VCaP (cell line): ENCODE measurements at regions not wholly inside any gene's neighbourhood (a gene's known extent, or its start where the extent isn't known, plus 50 kb on each side); places are given as distances from the start of the nearest gene placed in this dataset.
"Not testable (repeated sequence)": the region's sequence is repeated elsewhere in the genome, so short reads cannot be mapped to it uniquely, and the experiment has no call there.

Experiments
- H3K27ac ChIP-seq: fragments of 450-650 bp; 2 replicates; pipeline ENCODE4 v1.5.1; 2017
- CTCF ChIP-seq: fragments of 450-650 bp; conservative IDR thresholded peaks from 2 replicates; pipeline ENCODE4 v1.5.1; 2017; ENCODE audit warnings: mild to moderate bottlenecking, moderate library complexity

DNA sequence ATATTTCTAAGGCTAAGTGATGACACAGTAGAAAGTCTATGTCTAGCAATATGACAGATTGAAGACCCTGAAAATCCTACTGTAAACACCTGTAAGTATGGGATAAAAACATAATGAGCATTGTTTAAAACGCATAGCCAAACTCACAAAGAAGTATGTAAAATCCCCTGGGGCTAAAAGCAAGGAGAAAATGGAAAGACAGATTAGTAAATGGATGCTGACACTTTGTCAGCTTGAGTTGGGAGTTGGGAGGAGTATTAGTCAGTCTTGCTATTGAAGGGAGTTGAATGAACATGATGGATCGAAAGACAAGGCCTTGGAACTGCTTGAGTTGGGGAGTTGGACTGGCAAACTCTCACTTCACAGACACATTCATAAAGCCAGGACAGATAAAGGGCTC lies 79.0 kb upstream of the PRKD1 start:
- TF ChIP-seq CTCF = no peak

DNA sequence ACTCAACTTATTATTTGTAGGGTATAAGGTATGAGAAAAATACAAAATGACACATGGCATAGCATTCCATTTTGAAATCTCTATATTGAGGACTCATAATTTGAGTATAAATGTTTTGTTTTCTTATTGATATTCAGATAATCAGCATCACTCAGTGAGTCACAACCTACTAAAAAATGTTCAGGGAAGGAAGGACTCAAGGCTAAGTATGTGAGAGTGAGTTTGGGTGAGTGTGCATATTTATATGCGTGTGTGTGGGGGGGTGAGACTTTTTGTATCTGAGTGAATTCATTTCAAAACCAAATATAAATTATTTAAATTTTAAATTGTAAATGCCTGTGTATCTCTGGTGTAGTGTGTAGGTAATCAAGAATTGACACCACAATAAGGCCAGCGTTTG lies 87.8 kb upstream of the PRKD1 start:
- H3K27ac ChIP-seq = no peak overlapping the region
- no peak for TF ChIP-seq CTCF

More for the DNA sequence above, 79.0 kb upstream of the PRKD1 start:
- no peak overlapping the region for H3K27ac ChIP-seq

DNA sequence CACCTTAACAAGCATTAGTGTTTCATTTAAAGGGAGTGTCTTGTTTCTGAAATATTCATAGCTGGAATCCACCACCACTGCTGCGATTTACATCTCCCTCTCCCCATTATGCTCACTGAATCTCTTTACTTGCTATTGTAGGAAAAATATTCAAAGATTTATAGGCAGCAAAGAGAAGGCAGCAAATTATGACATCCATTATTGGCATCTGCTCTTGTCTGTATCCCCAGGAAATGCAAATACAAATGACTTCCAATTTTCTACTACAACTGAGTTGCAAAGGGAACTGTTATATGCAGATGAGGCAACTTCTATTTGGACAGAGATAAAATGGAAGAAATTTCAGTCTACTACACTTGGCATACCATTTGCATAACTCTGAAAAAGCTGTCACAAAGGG lies 88.4 kb upstream of the PRKD1 start:
- no peak overlapping the region for H3K27ac ChIP-seq
- TF ChIP-seq CTCF = no peak

DNA sequence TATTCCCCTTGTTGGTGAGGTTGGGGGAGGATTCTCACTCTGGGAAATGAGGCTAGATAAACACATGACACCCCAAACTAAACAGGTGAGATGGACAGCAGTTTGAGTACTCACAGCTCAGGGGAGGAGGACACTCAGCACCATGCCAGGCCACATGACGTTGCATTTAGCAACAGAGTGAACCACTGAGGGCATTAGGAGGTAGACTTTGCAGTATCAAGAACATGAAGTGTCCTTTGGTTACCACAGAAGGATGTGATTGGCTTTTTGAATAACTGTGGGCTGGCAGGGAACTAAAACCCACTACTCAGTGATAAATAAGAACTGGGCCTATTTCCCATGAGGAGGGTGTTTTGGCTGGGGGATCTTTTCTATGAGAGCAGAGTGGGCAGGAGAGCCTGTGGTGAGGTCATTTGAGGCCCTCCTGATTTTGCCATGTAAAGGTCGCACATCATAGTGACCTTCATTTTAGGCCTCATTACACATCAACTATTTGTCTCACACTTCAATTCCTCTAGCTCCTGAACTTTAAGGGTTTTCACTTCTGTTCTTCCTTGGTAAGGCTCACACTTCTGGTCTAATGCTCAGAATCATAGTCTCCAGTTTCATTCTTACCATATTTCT lies 89.8 kb upstream of the PRKD1 start:
- no peak for TF ChIP-seq CTCF
- H3K27ac ChIP-seq = no peak overlapping the region

- TF ChIP-seq CTCF = no peak
- H3K27ac ChIP-seq = peak overlapping the region; percentile 45
Observed at GRCh38 chr14:30020271-30020670, 92.6 kb upstream of the PRKD1 start.

- peak overlapping the region; percentile 45 for H3K27ac ChIP-seq
- no peak for TF ChIP-seq CTCF
Observed at GRCh38 chr14:30020687-30021086, 93.0 kb upstream of the PRKD1 start.

DNA sequence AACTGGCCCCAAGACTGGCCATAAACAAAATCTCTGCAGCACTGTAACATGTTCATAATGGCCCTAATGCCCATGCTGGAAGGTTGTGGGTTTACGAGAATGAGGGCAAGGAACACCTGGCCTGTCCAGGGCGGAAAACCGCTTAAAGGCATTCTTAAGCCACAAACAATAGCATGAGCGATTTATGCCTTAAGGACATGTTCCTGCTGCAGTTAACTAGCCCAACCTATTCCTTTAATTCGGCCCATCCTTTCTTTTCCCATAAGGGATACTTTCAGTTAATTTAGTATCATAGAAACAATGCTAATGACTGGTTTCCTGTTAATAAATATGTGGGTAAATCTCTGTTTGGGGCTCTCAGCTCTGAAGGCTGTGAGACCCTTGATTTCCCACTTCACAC lies 95.7 kb upstream of the PRKD1 start:
- not testable (repeated sequence) for H3K27ac ChIP-seq

GRCh38 chr14:30034152-30034551 lies 106.5 kb upstream of the PRKD1 start:
- peak; percentile 38; the same call in 1 of the 2 replicates for TF ChIP-seq CTCF
- H3K27ac ChIP-seq = no peak overlapping the region
